Right lobe of liver (tissue), 4 donors: ENCODE measurements at regions not wholly inside any gene's neighbourhood (a gene's known extent, or its start where the extent isn't known, plus 50 kb on each side); places are given as distances from the start of the nearest gene placed in this dataset.

Experiments used
- POLR2A ChIP-seq: fragments of 450-650 bp; IDR thresholded peaks from one replicate; pipeline ENCODE4 v1.6.1; 2017; ENCODE audit warnings: antibody characterized with exemption, mild to moderate bottlenecking
- TF ChIP-seq, protein P1 (sequence below), 4 donors: fragments of 200-600 bp in 3 of 4; fragments of 450-650 bp in 1 of 4; IDR thresholded peaks; one replicate each; pipeline versions ENCODE4 v1.5.1 to v1.8.0; 2016 to 2022; ENCODE audit warnings: antibody characterized with exemption in 4 of 4, mild to moderate bottlenecking in 2 of 4
- donor health status: DM: no; HTN: no; CAD: no.
- donor health status: DM: no; HTN: no; CAD: no.
- donor health status: DM: no; HTN: yes; CAD: no.

DNA sequence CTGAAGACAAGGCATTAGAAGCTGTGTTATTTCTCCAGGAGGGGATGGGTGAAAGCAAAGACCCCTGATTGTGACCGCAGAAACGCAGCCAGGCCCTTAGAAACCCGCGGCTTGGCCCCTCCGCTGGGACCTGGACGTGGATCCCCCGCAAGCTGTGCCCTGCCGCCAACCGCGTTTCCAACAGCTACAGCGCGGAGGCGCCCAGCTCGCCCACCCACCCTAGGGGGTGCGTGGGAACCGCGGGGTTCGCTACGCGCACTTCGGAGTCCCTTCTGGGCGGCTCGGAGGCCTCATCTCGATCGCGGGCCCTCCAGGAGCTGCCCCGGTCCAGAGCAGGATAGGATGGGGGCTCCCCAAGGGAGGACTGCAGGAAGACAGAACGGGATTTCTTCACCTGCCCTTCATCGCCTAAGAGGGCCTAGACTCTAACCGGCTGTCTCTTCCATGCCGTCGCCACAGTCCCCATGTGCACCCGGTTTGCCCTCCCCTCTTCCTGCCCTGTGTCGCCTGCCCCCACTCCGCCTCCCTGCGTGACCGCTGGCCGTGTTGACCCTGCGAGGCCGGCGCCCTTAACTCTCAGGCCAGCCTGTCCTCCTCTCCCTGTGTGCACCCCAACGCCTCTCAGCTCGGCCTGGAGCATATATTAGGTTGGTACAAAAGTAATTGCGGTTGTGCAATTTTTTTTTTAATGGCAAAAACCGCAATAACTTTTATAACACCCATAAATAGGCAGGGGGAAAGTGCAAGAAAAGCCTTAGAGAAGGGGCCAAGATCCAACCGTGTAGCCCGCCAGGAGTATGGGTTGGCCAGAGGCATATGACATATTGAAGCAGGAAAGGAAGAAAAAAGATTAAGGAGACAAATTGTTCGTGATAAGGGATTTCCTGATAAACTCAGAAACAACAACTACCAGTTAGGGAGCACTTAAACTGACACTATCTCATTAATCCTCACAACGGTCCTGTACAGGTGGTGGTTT, 68.1 kb upstream of the FREM1 start:
- TF ChIP-seq, protein P1, sequence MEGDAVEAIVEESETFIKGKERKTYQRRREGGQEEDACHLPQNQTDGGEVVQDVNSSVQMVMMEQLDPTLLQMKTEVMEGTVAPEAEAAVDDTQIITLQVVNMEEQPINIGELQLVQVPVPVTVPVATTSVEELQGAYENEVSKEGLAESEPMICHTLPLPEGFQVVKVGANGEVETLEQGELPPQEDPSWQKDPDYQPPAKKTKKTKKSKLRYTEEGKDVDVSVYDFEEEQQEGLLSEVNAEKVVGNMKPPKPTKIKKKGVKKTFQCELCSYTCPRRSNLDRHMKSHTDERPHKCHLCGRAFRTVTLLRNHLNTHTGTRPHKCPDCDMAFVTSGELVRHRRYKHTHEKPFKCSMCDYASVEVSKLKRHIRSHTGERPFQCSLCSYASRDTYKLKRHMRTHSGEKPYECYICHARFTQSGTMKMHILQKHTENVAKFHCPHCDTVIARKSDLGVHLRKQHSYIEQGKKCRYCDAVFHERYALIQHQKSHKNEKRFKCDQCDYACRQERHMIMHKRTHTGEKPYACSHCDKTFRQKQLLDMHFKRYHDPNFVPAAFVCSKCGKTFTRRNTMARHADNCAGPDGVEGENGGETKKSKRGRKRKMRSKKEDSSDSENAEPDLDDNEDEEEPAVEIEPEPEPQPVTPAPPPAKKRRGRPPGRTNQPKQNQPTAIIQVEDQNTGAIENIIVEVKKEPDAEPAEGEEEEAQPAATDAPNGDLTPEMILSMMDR (IDR thresholded peaks at IDR 0.05), result no peak
- TF ChIP-seq POLR2A, result no peak
